HG03432 (cell line): ENCODE measurements at regions not wholly inside any gene's neighbourhood (a gene's known extent, or its start where the extent isn't known, plus 50 kb on each side); places are given as distances from the start of the nearest gene placed in this dataset.
"Not testable (repeated sequence)": the region's sequence is repeated elsewhere in the genome, so short reads cannot be mapped to it uniquely, and the experiment has no call there.

Source experiments
- ATAC-seq: cut with Tn5 transposase; IDR thresholded peaks from one replicate; pipeline ENCODE4 v1.9.1; 2021; ENCODE audit warnings: mild to moderate bottlenecking, moderate library complexity; ENCODE audit not compliant: unreplicated experiment

GRCh38 chr4:79574741-79575451, 166.9 kb upstream of the GK2 start:
- ATAC-seq = no peak

DNA sequence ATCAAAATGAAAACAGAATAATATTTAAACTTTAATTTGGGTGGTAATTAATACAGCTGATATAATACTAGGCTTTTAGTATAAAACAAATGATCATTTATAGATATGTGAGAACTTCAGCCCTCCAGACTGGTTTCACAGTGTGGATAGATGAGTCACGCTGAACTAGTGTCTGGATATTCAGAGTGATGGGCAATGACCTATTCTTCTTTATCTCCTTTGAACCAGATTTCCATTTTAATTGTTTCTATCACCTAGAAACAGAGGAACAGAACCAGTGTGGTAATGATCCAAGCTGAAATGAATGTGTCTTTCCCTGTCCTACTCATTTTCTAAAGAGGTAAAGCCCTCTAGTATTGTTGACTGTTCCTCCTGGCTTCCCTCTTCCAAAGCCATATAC, 155.2 kb upstream of the GK2 start:
- no peak for ATAC-seq

DNA sequence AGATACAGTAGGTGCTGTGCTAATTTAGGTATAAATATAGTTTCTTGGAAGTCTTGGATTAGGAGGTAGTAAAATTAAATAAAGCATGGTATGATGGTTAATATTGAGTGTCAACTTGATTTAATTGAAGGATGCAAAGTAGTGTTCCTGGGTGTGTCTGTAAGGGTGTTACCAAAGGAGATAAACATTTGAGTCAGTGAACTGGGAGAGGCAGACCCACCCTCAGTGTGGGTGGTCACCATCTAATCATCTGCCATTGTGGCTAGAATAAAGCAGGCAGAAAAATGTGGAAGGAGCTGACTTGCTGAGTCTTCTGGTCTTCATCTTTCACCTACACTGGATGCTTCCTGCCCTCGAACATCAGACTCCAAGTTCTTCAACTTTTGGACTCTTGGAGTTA, 153.7 kb upstream of the GK2 start:
- no peak for ATAC-seq

GRCh38 chr4:79559398-79559797, 151.4 kb upstream of the GK2 start:
- not testable (repeated sequence) for ATAC-seq

DNA sequence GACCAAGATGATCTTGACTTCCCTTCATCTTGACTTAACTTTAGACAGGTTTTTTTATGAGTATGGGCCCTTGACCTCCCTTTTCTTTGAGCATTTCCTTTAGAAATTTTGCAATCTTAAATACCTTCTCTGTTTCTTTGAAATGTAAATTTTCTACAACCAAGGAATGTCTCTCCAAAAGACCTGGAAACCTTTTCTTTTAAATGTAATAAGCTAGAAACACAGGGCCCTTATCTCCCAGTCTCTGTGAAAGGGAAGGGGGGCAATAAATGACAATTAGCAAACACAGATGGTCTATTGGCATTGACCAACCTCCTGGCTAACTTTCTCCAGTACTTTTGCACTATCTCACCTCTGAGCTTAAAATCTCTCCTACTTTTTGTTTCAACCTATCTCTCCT, 144.3 kb upstream of the GK2 start:
- ATAC-seq = no peak

DNA sequence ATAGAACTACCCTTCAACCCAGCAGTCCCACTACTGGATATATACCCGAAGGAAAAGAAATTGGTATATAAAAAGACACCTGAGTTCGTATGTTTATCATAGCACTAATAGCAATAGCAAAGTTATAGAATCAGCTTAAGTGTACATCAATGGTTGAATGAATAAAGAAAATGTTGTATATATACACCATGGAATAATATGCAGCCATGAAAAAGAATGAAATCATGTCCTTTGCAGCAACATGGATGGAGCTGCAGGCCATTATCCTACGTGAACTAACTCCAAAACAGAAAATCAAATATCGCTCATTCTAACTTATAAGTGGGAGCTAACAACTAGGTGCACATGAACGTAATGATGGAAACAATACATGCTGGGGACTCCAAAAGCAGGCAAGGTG, 143.5 kb upstream of the GK2 start:
- ATAC-seq = no peak

DNA sequence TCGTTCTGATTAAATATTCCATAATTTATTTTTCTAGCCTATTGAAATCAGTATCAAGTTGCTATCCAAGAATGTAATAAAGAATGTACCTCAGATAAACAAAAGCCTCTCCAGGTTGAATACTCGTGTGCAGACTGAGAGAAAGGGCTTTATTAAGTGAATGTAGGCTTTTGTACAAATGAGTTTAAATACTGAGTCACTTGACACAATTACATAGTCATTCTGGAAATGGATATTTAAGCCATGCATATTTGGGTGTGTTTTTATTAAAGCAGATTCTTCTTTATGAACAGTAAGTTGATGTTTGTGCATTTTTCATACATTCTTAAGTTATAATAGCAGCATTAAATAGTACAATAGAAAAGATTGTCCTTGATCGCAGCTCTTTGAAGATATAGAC, 139.8 kb upstream of the GK2 start:
- ATAC-seq = no peak

- ATAC-seq = not testable (repeated sequence)
These were observed 137.3 kb upstream of the GK2 start for GRCh38 chr4:79545292-79545691.

DNA sequence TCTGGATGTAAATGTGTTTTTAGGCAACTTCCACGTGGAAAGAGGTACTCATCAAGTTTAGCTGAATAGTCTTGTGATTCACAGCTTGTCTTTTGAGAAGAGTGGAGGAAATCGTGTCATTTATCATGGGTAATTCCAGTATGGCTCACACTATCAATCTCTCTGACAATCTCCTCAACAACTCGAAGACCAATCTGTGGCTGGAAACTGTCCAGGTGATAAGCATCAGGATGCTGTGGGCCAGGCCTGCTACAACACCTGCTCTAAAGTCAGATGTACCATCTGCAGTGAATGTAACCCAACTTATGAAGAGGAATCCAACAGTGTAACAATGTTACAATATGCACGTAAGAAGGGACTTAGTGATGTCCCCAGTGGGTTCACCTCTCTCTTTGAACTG, 132.1 kb upstream of the GK2 start:
- ATAC-seq = no peak

- no peak for ATAC-seq
These were observed 127.5 kb upstream of the GK2 start for GRCh38 chr4:79535516-79535915.

DNA sequence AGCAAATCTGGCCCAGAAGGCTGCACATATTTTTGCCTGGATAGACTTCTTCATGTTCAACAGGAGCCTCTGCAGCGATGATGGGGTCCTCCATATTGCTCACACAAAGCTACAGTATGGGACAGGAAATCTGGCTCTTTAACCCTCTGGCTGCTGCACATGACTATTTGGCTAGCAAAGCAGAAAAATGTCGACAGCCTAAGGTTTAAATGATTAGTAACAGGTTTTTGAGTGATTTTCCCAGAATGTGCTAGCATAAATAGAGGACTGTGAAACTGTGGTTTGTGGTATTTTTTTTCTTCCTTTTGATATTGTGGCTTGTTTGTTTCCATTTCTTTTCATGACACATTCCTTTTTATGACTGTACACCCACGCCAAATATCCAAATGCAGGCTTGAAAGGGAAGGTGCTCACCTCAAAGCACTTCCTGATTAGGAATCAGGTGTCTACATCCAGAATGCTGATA, 120.2 kb upstream of the GK2 start:
- ATAC-seq = no peak

DNA sequence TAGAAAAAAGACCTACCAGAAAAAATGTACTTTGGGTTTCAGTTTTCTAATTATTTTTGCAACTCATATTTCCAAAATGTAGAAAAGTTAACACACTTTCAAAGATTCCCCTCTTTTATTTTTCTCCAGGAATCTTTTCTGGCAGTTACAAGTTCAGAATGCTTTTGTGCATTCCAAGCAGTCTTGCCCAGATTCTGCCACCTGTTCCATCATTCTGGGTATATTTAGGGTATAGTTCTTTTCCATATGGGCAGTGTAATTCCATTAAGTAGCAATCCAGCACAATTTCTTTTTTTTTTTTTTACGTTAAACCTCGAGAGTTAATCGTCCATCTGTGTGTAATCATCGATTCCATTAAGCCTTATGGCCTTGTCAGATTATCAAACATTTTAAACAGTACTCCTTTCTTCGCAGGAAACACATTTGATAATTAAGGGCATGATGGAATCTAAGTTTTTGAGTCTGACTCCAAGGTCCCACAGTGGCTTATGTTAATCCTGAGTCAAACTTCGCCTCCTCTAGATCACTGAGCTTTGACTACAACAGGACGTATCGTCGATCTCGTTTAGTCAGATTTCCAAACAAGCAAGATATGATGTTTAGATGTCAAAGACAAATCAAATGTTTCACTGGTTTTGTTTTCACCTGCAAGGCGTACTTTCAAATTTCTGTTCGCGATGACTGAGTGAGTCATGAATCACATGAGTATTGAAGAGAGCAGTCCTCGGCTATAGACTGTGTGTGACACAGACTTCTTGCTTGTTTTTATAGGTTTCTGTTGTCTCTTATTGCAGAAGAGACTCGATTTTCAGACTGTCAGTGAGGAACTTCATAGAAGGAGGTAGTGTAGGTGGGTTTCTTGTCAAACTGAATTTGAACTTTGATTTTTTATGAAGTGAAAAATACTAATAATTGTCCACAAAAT, 118.9 kb upstream of the GK2 start:
- no peak for ATAC-seq

- ATAC-seq = no peak
These were observed 108.1 kb upstream of the GK2 start for GRCh38 chr4:79516114-79516513.

- no peak for ATAC-seq
These were observed 106.7 kb upstream of the GK2 start for GRCh38 chr4:79514621-79515329.

GRCh38 chr4:79513576-79513975, 105.5 kb upstream of the GK2 start:
- no peak for ATAC-seq

- ATAC-seq = no peak
These were observed 104.3 kb upstream of the GK2 start for GRCh38 chr4:79512363-79512762.

GRCh38 chr4:79502081-79502480, 94.1 kb upstream of the GK2 start:
- ATAC-seq = no peak

DNA sequence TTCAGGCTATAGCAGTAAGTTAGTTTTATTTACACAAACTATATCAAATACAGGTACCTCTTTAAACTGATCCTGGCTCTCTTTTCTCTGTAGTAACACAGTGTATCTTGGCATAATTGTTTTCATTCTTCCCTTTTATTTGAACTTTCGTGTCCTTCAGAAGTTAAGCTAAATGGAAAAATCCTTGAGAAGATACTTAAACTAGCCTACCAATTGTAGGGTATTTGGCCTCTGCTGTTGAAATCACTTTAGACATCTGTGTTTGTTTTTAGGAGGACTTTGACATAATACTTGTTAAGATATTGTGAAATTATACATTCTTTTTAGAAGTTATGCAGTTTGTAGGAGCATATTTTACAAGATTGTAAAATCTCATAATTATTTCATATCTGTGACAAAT, 90.3 kb upstream of the GK2 start:
- ATAC-seq = no peak

DNA sequence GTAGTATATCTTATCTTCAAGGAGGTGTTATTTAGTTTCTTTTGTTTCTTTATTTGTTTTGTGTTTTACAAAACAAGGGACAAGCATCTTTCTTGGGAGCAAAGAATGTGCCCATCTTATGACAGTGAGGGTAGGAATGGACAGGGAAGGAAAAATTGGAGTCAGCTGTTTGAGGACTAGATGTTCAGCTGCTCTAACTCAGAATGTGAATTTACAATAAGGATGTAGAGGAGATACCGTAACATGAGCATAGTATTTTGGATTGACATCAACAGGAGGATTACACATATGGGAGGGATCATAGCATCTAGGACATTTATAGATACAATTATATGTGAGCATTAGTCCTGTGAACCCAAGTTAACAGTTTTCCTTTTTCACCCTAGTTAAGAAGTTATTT, 89.0 kb upstream of the GK2 start:
- ATAC-seq = no peak

GRCh38 chr4:79495447-79495846, 87.4 kb upstream of the GK2 start:
- no peak for ATAC-seq

GRCh38 chr4:79492148-79492547, 84.1 kb upstream of the GK2 start:
- ATAC-seq = no peak

DNA sequence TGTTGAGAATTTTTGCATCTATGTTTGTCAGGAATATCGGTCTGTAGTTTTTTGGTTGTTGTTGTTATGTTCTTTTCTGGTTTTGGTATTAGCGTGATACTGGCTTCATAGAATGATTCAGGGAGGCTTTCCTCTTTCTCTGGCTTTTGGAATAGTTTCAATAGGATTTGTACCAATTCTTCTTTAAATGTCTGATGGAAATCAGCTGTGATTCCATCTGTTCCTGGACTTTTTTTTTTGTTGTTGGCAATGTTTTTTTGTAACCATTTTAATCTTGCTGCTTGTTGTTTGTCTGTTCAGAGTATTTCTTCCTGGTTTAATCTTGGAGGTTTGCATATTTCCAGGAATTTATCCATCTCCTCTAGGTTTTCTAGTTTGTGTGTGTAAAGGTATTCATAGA, 81.5 kb upstream of the GK2 start:
- no peak for ATAC-seq
